ENCODE measurements at regions not wholly inside any gene's neighbourhood (a gene's known extent, or its start where the extent isn't known, plus 50 kb on each side); places are given as distances from the start of the nearest gene placed in this dataset.

DNA sequence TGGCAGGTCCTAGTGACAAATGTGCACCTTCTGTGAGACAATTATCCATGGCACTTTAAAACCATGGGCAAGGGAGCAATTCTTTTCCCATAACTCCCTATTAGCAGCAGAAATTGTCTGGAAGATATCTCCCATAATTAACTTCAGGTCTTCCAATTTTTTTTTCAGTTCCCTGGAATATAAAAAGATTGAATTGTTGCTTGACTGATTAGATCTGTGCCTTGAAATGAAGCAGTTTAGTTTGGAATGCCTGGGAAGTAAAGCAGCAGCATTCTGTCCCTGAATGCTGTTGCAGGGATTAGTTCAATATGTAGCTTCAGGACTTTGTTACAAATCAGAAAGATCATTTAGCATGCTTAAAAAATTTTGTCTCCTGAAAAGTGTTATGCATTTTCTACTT is 137.0 kb upstream of the GOLGA6L4 start (continued):
- TF ChIP-seq, protein P1, sequence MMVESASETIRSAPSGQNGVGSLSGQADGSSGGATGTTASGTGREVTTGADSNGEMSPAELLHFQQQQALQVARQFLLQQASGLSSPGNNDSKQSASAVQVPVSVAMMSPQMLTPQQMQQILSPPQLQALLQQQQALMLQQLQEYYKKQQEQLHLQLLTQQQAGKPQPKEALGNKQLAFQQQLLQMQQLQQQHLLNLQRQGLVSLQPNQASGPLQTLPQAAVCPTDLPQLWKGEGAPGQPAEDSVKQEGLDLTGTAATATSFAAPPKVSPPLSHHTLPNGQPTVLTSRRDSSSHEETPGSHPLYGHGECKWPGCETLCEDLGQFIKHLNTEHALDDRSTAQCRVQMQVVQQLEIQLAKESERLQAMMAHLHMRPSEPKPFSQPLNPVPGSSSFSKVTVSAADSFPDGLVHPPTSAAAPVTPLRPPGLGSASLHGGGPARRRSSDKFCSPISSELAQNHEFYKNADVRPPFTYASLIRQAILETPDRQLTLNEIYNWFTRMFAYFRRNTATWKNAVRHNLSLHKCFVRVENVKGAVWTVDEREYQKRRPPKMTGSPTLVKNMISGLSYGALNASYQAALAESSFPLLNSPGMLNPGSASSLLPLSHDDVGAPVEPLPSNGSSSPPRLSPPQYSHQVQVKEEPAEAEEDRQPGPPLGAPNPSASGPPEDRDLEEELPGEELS (CRISPR knock-in tag; IDR thresholded peaks at IDR 0.05) = no peak
- TF ChIP-seq, protein P2, sequence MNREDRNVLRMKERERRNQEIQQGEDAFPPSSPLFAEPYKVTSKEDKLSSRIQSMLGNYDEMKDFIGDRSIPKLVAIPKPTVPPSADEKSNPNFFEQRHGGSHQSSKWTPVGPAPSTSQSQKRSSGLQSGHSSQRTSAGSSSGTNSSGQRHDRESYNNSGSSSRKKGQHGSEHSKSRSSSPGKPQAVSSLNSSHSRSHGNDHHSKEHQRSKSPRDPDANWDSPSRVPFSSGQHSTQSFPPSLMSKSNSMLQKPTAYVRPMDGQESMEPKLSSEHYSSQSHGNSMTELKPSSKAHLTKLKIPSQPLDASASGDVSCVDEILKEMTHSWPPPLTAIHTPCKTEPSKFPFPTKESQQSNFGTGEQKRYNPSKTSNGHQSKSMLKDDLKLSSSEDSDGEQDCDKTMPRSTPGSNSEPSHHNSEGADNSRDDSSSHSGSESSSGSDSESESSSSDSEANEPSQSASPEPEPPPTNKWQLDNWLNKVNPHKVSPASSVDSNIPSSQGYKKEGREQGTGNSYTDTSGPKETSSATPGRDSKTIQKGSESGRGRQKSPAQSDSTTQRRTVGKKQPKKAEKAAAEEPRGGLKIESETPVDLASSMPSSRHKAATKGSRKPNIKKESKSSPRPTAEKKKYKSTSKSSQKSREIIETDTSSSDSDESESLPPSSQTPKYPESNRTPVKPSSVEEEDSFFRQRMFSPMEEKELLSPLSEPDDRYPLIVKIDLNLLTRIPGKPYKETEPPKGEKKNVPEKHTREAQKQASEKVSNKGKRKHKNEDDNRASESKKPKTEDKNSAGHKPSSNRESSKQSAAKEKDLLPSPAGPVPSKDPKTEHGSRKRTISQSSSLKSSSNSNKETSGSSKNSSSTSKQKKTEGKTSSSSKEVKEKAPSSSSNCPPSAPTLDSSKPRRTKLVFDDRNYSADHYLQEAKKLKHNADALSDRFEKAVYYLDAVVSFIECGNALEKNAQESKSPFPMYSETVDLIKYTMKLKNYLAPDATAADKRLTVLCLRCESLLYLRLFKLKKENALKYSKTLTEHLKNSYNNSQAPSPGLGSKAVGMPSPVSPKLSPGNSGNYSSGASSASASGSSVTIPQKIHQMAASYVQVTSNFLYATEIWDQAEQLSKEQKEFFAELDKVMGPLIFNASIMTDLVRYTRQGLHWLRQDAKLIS (CRISPR knock-in tag; IDR thresholded peaks at IDR 0.05; ENCODE audit: borderline replicate concordance) = no peak

DNA sequence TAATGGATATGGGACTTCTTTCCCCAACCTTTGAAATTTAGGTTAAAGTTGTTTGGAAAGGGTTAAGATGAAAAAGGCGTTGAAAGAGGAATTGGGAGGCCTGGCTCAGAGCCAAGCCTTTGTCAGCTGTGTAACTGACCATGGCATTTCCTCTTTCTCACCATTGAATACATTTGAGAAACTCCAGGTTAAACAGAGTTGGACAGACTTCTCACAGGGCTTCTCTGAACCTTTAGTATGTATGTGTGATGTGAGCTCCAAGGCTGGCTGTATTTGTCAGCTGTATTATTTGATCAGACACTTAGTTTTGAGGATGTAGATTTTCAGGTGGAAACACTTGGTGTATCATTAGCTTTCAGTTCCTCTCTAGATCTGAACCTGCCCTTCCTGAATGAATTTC is 136.4 kb upstream of the GOLGA6L4 start:
- no peaks in the 10 kb centered on the region for H3K9me3 Mint-ChIP-seq
- ChIA-PET POLR2A (no interaction called here), CTCF (no interaction called here)
- H3K27me3 Mint-ChIP-seq (ENCODE audit: low read depth) = peaks cover 5% of the 10 kb centered on the region; the same call in 1 of the 2 replicates
- H3K4me3 Mint-ChIP-seq = no peak overlapping the region
- H3K4me1 Mint-ChIP-seq = no peaks in the 10 kb centered on the region
- H3K27ac Mint-ChIP-seq = no peak overlapping the region
- DNase-seq (ENCODE audit: low spot score) = no peak
- TF ChIP-seq OVOL2 (CRISPR knock-in tag; IDR thresholded peaks at IDR 0.05; ENCODE audit: borderline replicate concordance) (no peak), ZNF416 (CRISPR knock-in tag; IDR thresholded peaks at IDR 0.05) (no peak), FOXK1 (CRISPR knock-in tag; IDR thresholded peaks at IDR 0.05) (no peak), NR1H2 (CRISPR knock-in tag; IDR thresholded peaks at IDR 0.05) (no peak), IRF2 (CRISPR knock-in tag; IDR thresholded peaks at IDR 0.05; ENCODE audit: borderline replicate concordance, low read depth) (no peak), ZBTB21 (CRISPR knock-in tag; IDR thresholded peaks at IDR 0.05; ENCODE audit: borderline replicate concordance) (no peak), ETV6 (CRISPR knock-in tag; IDR thresholded peaks at IDR 0.05) (no peak), ZNF317 (CRISPR knock-in tag; IDR thresholded peaks at IDR 0.05; ENCODE audit: borderline replicate concordance, low read depth) (no peak), SOX15 (CRISPR knock-in tag; IDR thresholded peaks at IDR 0.05) (no peak)
- TF ChIP-seq, protein P3, sequence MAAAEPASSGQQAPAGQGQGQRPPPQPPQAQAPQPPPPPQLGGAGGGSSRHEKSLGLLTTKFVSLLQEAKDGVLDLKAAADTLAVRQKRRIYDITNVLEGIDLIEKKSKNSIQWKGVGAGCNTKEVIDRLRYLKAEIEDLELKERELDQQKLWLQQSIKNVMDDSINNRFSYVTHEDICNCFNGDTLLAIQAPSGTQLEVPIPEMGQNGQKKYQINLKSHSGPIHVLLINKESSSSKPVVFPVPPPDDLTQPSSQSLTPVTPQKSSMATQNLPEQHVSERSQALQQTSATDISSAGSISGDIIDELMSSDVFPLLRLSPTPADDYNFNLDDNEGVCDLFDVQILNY (CRISPR knock-in tag; IDR thresholded peaks at IDR 0.05) = no peak
- TF ChIP-seq, protein P4, sequence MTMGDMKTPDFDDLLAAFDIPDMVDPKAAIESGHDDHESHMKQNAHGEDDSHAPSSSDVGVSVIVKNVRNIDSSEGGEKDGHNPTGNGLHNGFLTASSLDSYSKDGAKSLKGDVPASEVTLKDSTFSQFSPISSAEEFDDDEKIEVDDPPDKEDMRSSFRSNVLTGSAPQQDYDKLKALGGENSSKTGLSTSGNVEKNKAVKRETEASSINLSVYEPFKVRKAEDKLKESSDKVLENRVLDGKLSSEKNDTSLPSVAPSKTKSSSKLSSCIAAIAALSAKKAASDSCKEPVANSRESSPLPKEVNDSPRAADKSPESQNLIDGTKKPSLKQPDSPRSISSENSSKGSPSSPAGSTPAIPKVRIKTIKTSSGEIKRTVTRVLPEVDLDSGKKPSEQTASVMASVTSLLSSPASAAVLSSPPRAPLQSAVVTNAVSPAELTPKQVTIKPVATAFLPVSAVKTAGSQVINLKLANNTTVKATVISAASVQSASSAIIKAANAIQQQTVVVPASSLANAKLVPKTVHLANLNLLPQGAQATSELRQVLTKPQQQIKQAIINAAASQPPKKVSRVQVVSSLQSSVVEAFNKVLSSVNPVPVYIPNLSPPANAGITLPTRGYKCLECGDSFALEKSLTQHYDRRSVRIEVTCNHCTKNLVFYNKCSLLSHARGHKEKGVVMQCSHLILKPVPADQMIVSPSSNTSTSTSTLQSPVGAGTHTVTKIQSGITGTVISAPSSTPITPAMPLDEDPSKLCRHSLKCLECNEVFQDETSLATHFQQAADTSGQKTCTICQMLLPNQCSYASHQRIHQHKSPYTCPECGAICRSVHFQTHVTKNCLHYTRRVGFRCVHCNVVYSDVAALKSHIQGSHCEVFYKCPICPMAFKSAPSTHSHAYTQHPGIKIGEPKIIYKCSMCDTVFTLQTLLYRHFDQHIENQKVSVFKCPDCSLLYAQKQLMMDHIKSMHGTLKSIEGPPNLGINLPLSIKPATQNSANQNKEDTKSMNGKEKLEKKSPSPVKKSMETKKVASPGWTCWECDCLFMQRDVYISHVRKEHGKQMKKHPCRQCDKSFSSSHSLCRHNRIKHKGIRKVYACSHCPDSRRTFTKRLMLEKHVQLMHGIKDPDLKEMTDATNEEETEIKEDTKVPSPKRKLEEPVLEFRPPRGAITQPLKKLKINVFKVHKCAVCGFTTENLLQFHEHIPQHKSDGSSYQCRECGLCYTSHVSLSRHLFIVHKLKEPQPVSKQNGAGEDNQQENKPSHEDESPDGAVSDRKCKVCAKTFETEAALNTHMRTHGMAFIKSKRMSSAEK (CRISPR knock-in tag; IDR thresholded peaks at IDR 0.05; ENCODE audit: borderline replicate concordance) = no peak
- TF ChIP-seq, protein P5, sequence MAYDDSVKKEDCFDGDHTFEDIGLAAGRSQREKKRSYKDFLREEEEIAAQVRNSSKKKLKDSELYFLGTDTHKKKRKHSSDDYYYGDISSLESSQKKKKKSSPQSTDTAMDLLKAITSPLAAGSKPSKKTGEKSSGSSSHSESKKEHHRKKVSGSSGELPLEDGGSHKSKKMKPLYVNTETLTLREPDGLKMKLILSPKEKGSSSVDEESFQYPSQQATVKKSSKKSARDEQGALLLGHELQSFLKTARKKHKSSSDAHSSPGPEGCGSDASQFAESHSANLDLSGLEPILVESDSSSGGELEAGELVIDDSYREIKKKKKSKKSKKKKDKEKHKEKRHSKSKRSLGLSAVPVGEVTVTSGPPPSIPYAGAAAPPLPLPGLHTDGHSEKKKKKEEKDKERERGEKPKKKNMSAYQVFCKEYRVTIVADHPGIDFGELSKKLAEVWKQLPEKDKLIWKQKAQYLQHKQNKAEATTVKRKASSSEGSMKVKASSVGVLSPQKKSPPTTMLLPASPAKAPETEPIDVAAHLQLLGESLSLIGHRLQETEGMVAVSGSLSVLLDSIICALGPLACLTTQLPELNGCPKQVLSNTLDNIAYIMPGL (CRISPR knock-in tag; IDR thresholded peaks at IDR 0.05) = no peak
- TF ChIP-seq, protein P6, sequence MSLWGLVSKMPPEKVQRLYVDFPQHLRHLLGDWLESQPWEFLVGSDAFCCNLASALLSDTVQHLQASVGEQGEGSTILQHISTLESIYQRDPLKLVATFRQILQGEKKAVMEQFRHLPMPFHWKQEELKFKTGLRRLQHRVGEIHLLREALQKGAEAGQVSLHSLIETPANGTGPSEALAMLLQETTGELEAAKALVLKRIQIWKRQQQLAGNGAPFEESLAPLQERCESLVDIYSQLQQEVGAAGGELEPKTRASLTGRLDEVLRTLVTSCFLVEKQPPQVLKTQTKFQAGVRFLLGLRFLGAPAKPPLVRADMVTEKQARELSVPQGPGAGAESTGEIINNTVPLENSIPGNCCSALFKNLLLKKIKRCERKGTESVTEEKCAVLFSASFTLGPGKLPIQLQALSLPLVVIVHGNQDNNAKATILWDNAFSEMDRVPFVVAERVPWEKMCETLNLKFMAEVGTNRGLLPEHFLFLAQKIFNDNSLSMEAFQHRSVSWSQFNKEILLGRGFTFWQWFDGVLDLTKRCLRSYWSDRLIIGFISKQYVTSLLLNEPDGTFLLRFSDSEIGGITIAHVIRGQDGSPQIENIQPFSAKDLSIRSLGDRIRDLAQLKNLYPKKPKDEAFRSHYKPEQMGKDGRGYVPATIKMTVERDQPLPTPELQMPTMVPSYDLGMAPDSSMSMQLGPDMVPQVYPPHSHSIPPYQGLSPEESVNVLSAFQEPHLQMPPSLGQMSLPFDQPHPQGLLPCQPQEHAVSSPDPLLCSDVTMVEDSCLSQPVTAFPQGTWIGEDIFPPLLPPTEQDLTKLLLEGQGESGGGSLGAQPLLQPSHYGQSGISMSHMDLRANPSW (CRISPR knock-in tag; conservative IDR thresholded peaks at IDR 0.05; ENCODE audit: low read depth) = no peak
- ATAC-seq = no peak
- no peaks in the 10 kb centered on the region for H3K36me3 Mint-ChIP-seq
